Neural progenitor cell (in vitro differentiated cells): ENCODE measurements at regions not wholly inside any gene's neighbourhood (a gene's known extent, or its start where the extent isn't known, plus 50 kb on each side); places are given as distances from the start of the nearest gene placed in this dataset.

Source experiments
- DNase-seq: peaks from one replicate; pipeline ENCODE4 v3.0.0-alpha.2; 2016; ENCODE audit warnings: low spot score
- H2AFZ ChIP-seq: fragments of 200-600 bp; sonication (generic); replicated peaks from 2 replicates; pipeline ENCODE4 v1.6.1; 2016; ENCODE audit warnings: antibody characterized with exemption
- H3F3A ChIP-seq: fragments of 200-600 bp; sonication (generic); 2 replicates; pipeline ENCODE4 v1.6.1; 2016; ENCODE audit warnings: antibody characterized with exemption, low read depth
- H3K27ac ChIP-seq: fragments of 200-600 bp; sonication (generic); 2 replicates; pipeline ENCODE4 v1.5.1; 2016; ENCODE audit warnings: mild to moderate bottlenecking
- H3K27me3 ChIP-seq: fragments of 200-600 bp; sonication (generic); 2 replicates; pipeline ENCODE4 v1.6.1; 2016; ENCODE audit warnings: mild to moderate bottlenecking, moderate library complexity
- H3K36me3 ChIP-seq: fragments of 200-600 bp; sonication (generic); 2 replicates; pipeline ENCODE4 v1.5.1; 2016
- H3K4me1 ChIP-seq: fragments of 200-600 bp; sonication (generic); 2 replicates; pipeline ENCODE4 v1.6.1; 2016; ENCODE audit warnings: mixed run types
- H3K4me2 ChIP-seq: fragments of 200-600 bp; sonication (generic); 2 replicates; pipeline ENCODE4 v1.6.1; 2016
- H3K4me3 ChIP-seq: fragments of 200-600 bp; sonication (generic); 2 replicates; pipeline ENCODE4 v1.5.1; 2016
- H3K79me2 ChIP-seq: fragments of 200-600 bp; sonication (generic); 2 replicates; pipeline ENCODE4 v1.6.1; 2016; ENCODE audit warnings: low read depth
- H3K9ac ChIP-seq: fragments of 200-600 bp; sonication (generic); 2 replicates; pipeline ENCODE4 v1.6.1; 2016
- H3K9me3 ChIP-seq: fragments of 200-600 bp; sonication (generic); 2 replicates; pipeline ENCODE4 v1.5.1; 2016; ENCODE audit warnings: low read depth
- H4K20me1 ChIP-seq: fragments of 200-600 bp; sonication (generic); 2 replicates; pipeline ENCODE4 v1.6.1; 2016; ENCODE audit warnings: low read depth
- H3K27ac Mint-ChIP-seq: 3 replicates; pipeline ENCODE4 v1.8.0; 2021; ENCODE audit warnings: mixed read lengths
- H3K27me3 Mint-ChIP-seq: 2 replicates; pipeline ENCODE4 v1.8.0; 2022; ENCODE audit warnings: low read depth, mild to moderate bottlenecking, inconsistent platforms, moderate library complexity, mixed read lengths; ENCODE audit not compliant: insufficient read depth
- H3K36me3 Mint-ChIP-seq: 3 replicates; pipeline ENCODE4 v1.8.0; 2021; ENCODE audit warnings: mixed read lengths
- H3K4me1 Mint-ChIP-seq: 3 replicates; pipeline ENCODE4 v1.8.0; 2021; ENCODE audit warnings: mixed read lengths
- H3K4me3 Mint-ChIP-seq: 3 replicates; pipeline ENCODE4 v1.8.0; 2021; ENCODE audit warnings: mild to moderate bottlenecking, moderate library complexity, mixed read lengths
- H3K9me3 Mint-ChIP-seq: 3 replicates; pipeline ENCODE4 v1.8.0; 2020; ENCODE audit warnings: mixed read lengths
- EZH2 ChIP-seq: fragments of 200-600 bp; sonication (generic); IDR thresholded peaks from 2 replicates; pipeline ENCODE4 v1.6.1; 2017; ENCODE audit warnings: antibody characterized with exemption, mild to moderate bottlenecking, moderate library complexity
- EZH2phosphoT487 ChIP-seq: fragments of 200-600 bp; sonication (generic); IDR thresholded peaks from 2 replicates; pipeline ENCODE4 v1.6.1; 2017; ENCODE audit warnings: antibody characterized with exemption
- TF ChIP-seq, protein P1 (sequence below): fragments of 200-600 bp; sonication (generic); IDR thresholded peaks from 2 replicates; pipeline ENCODE4 v1.5.1; 2017; ENCODE audit warnings: antibody characterized with exemption, mild to moderate bottlenecking

DNA sequence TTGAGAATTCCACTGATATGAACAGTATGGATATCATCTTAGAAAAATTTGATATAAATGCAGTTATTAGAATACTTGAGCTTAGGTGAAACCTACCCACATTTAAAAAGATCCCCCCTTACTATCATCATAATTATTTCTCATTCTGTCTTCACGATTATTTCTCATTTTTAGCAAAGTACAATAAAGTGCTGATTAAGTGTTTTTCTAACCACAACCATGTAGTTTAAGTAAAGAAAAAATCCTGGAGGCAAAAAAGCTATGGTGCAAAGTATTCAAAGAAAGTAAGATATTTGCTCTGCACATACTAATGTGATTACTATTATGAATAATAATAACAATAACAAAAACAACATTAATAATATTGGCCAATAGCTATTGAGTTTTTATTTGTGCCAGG is 365.6 kb upstream of the PCDH7 start:
- H3K4me1 ChIP-seq = no peaks in the 10 kb centered on the region
- Mint-ChIP-seq H3K4me3 (no peak overlapping the region), H3K27ac (no peak overlapping the region), H3K27me3 (no peaks in the 10 kb centered on the region), H3K36me3 (no peaks in the 10 kb centered on the region), H3K9me3 (peaks cover 4% of the 10 kb centered on the region), H3K4me1 (no peaks in the 10 kb centered on the region)
- no peak overlapping the region for H2AFZ ChIP-seq
- H3K79me2 ChIP-seq = no peaks in the 10 kb centered on the region
- no peak for DNase-seq
- H3K9me3 ChIP-seq = no peaks in the 10 kb centered on the region
- no peaks in the 10 kb centered on the region for H3K36me3 ChIP-seq
- TF ChIP-seq EZH2phosphoT487 (no peak), EZH2 (no peak)
- H3K27ac ChIP-seq = no peak overlapping the region
- no peaks in the 10 kb centered on the region for H4K20me1 ChIP-seq
- H3K27me3 ChIP-seq = no peaks in the 10 kb centered on the region
- H3K4me3 ChIP-seq = no peak overlapping the region
- no peak overlapping the region for H3K9ac ChIP-seq
- H3F3A ChIP-seq = no peaks in the 10 kb centered on the region
- H3K4me2 ChIP-seq = no peak overlapping the region

DNA sequence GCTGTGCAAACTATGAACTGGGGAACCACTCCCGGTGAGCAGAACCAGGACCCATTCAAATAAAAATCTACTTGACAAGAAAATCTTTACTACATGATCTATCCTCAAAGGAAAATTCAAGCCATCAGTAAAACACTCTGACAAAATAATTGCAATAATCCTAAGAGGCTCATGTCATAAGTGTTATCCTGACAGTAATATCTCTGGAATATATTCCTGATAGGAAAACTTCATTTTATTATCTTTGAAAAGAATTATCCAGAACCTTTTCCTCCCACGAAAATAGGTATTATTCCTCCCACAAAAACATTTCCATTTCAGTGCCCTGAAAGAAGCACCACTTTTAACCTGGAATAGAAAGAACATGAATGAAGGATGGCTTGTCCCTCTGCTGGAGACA is 357.7 kb upstream of the PCDH7 start:
- no peaks in the 10 kb centered on the region for H3F3A ChIP-seq
- no peaks in the 10 kb centered on the region for H4K20me1 ChIP-seq
- no peak overlapping the region for H3K27ac ChIP-seq
- Mint-ChIP-seq H3K9me3 (peaks cover 4% of the 10 kb centered on the region), H3K4me1 (no peaks in the 10 kb centered on the region), H3K4me3 (no peak overlapping the region), H3K27me3 (peaks cover 2% of the 10 kb centered on the region), H3K27ac (no peak overlapping the region), H3K36me3 (no peaks in the 10 kb centered on the region)
- TF ChIP-seq EZH2phosphoT487 (no peak), EZH2 (no peak)
- TF ChIP-seq, protein P1, sequence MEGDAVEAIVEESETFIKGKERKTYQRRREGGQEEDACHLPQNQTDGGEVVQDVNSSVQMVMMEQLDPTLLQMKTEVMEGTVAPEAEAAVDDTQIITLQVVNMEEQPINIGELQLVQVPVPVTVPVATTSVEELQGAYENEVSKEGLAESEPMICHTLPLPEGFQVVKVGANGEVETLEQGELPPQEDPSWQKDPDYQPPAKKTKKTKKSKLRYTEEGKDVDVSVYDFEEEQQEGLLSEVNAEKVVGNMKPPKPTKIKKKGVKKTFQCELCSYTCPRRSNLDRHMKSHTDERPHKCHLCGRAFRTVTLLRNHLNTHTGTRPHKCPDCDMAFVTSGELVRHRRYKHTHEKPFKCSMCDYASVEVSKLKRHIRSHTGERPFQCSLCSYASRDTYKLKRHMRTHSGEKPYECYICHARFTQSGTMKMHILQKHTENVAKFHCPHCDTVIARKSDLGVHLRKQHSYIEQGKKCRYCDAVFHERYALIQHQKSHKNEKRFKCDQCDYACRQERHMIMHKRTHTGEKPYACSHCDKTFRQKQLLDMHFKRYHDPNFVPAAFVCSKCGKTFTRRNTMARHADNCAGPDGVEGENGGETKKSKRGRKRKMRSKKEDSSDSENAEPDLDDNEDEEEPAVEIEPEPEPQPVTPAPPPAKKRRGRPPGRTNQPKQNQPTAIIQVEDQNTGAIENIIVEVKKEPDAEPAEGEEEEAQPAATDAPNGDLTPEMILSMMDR = no peak
- H3K9ac ChIP-seq = no peak overlapping the region
- H3K36me3 ChIP-seq = no peaks in the 10 kb centered on the region
- no peaks in the 10 kb centered on the region for H3K4me1 ChIP-seq
- H3K79me2 ChIP-seq = no peaks in the 10 kb centered on the region
- DNase-seq = no peak
- H2AFZ ChIP-seq = no peak overlapping the region
- no peak overlapping the region for H3K4me3 ChIP-seq
- H3K27me3 ChIP-seq = no peaks in the 10 kb centered on the region
- no peak overlapping the region for H3K4me2 ChIP-seq
- H3K9me3 ChIP-seq = no peaks in the 10 kb centered on the region

DNA sequence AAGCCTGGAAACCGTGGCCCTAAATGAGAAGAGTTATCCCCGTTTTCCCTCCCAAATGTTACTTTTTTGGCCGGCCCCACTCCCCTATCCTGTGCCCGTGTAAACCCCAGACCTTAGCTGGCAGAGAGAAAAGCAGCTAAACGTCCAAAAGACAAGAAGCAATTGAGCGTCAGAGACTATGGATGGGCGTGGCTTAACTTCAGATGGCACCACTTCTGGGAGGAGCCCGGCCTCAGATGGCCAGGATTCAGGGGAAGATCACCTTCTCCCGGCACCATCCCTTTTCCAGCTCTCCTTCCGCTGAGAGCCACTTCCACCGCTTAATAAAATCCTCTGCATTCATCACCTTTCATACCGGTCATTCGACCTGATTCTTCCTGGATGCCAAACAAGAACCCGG is 350.1 kb upstream of the PCDH7 start:
- Histone ChIP-seq H3K4me3 (no peak overlapping the region), H3K4me1 (no peaks in the 10 kb centered on the region), H3F3A (no peaks in the 10 kb centered on the region), H3K9ac (no peak overlapping the region), H3K4me2 (no peak overlapping the region), H2AFZ (no peak overlapping the region), H3K27ac (no peak overlapping the region), H3K27me3 (no peaks in the 10 kb centered on the region), H3K79me2 (no peaks in the 10 kb centered on the region), H4K20me1 (no peaks in the 10 kb centered on the region), H3K36me3 (no peaks in the 10 kb centered on the region), H3K9me3 (no peaks in the 10 kb centered on the region)
- DNase-seq = no peak
- Mint-ChIP-seq H3K9me3 (no peaks in the 10 kb centered on the region), H3K27me3 (no peaks in the 10 kb centered on the region), H3K4me3 (no peak overlapping the region), H3K36me3 (no peaks in the 10 kb centered on the region), H3K27ac (no peak overlapping the region), H3K4me1 (no peaks in the 10 kb centered on the region)
- TF ChIP-seq, protein P1 = no peak
- TF ChIP-seq EZH2phosphoT487 (no peak), EZH2 (no peak)

DNA sequence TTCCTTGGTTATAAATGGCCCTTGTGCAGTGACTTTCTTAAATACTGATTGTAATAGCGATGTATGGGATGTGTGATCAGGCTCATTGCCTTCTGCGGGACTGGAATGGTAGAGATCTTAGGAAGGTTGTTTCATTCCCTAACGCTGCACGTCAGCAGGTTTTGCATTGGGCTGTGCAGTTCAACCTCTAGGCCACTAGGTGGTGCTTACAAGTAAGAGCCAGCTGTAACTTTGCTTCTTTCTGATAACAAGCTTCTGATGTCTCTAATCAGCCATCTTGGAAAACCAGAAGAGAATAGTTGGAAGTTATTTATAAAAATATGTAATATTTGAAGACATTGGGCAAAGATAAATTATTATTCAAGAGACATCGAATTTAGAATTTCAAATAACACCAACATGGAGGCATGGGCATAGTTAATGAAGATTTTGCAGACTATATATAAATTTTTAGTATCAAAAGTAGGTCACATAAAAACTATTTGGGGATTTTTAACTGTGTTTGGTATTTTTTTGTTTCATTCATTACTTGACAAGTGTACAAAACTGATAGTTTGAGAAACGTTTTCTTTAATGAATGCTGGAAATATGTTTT is 339.7 kb upstream of the PCDH7 start:
- Histone ChIP-seq H3K4me3 (no peak overlapping the region), H3K4me1 (no peaks in the 10 kb centered on the region), H3F3A (no peaks in the 10 kb centered on the region), H3K9ac (no peak overlapping the region), H3K4me2 (no peak overlapping the region), H4K20me1 (no peaks in the 10 kb centered on the region), H3K27me3 (no peaks in the 10 kb centered on the region), H3K36me3 (no peaks in the 10 kb centered on the region), H2AFZ (peak overlapping the region; percentile 26), H3K27ac (no peak overlapping the region), H3K79me2 (no peaks in the 10 kb centered on the region), H3K9me3 (no peaks in the 10 kb centered on the region)
- no peaks in the 10 kb centered on the region for H3K4me1 Mint-ChIP-seq
- no peaks in the 10 kb centered on the region for H3K27me3 Mint-ChIP-seq
- DNase-seq = peak; percentile 82
- H3K4me3 Mint-ChIP-seq = no peak overlapping the region
- no peaks in the 10 kb centered on the region for H3K36me3 Mint-ChIP-seq
- peaks cover 6% of the 10 kb centered on the region for H3K9me3 Mint-ChIP-seq
- no peak overlapping the region for H3K27ac Mint-ChIP-seq
- no peak for TF ChIP-seq EZH2
- TF ChIP-seq, protein P1 = peak; percentile 93
- TF ChIP-seq EZH2phosphoT487 = no peak
